PC-3 (cell line): ENCODE measurements at regions not wholly inside any gene's neighbourhood (a gene's known extent, or its start where the extent isn't known, plus 50 kb on each side); places are given as distances from the start of the nearest gene placed in this dataset.

Source experiments
- CTCF ChIP-seq: fragments of 300-600 bp; sonication (generic); conservative IDR thresholded peaks from 2 replicates; pipeline ENCODE4 v1.5.1; 2017; ENCODE audit warnings: antibody characterized with exemption, low read depth, mild to moderate bottlenecking, low read length
- EZH2 ChIP-seq: fragments of 300-600 bp; sonication (generic); IDR thresholded peaks from one replicate; pipeline ENCODE4 v1.6.1; 2017; ENCODE audit warnings: antibody characterized with exemption, mild to moderate bottlenecking, low read length; ENCODE audit not compliant: unreplicated experiment

GRCh38 chr1:234893725-234894630 lies 234.7 kb downstream of the TOMM20 start:
- TF ChIP-seq CTCF (no peak), EZH2 (no peak)
